ENCODE measurements at regions not wholly inside any gene's neighbourhood (a gene's known extent, or its start where the extent isn't known, plus 50 kb on each side); places are given as distances from the start of the nearest gene placed in this dataset.

- TF ChIP-seq CTCF (IDR thresholded peaks at IDR 0.05): no peak
- TF ChIP-seq TCF7L2 (IDR thresholded peaks at IDR 0.05; ENCODE audit: low read depth, low read length): no peak
These were observed 1134.1 kb downstream of the CDH8 start for GRCh38 chr16:60902114-60902513.

All from Panc1 (cell line).